ENCODE measurements at regions not wholly inside any gene's neighbourhood (a gene's known extent, or its start where the extent isn't known, plus 50 kb on each side); places are given as distances from the start of the nearest gene placed in this dataset.

DNA sequence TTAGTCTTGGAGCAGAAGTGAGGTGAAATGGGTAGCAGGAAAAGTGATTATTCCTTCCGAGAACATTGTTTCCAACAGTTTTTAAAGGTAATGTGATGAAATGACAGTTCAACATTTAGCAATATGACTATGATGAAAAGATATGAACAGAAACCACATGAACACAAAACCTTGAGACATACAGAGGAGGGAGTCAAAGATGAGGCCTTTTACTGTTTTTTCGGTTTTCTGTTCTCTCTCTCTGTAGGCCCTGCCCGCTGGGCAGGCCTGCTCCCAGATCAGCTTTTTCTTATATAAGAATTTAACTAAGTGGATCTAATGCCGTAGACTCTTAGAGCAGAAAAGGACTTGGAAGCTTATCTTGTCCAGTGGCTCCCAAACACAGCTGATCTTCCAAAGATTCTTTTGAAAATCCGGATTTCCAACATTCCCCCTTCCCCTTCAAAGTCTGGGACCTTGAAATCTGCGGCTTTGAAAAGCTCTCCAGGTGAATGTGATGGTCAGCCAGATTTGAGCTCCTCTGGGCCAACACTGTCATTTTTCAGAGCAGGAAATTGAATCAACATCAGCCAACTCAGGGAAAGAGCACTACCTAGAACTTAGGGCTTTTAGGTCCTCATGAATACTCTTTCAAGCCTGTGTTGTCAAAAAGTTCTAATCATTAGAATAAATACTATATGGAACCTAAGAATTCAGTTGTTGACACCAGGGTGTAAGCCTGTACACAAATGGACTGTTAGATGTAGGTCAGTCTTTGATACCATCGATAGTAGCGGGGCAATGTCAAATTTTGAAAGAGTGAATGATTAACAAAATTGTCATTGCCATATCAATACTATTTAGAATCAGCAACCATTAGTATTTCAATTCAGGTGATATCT lies 372.7 kb downstream of the SHQ1 start:
- no peak for TF ChIP-seq BHLHE40 (IDR thresholded peaks at IDR 0.05; ENCODE audit: low read depth, low read length)
- TF ChIP-seq, protein P1, sequence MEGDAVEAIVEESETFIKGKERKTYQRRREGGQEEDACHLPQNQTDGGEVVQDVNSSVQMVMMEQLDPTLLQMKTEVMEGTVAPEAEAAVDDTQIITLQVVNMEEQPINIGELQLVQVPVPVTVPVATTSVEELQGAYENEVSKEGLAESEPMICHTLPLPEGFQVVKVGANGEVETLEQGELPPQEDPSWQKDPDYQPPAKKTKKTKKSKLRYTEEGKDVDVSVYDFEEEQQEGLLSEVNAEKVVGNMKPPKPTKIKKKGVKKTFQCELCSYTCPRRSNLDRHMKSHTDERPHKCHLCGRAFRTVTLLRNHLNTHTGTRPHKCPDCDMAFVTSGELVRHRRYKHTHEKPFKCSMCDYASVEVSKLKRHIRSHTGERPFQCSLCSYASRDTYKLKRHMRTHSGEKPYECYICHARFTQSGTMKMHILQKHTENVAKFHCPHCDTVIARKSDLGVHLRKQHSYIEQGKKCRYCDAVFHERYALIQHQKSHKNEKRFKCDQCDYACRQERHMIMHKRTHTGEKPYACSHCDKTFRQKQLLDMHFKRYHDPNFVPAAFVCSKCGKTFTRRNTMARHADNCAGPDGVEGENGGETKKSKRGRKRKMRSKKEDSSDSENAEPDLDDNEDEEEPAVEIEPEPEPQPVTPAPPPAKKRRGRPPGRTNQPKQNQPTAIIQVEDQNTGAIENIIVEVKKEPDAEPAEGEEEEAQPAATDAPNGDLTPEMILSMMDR (conservative IDR thresholded peaks at IDR 0.05; ENCODE audit: low read depth, low read length), result no peak
- no peak for TF ChIP-seq POLR2A (IDR thresholded peaks at IDR 0.05; ENCODE audit: low read depth, low read length)
- no peak for TF ChIP-seq MAZ (IDR thresholded peaks at IDR 0.05; ENCODE audit: borderline replicate concordance, low read depth, low read length)
- no peak for TF ChIP-seq CEBPB (IDR thresholded peaks at IDR 0.05; ENCODE audit: low read depth, low read length)
- TF ChIP-seq, protein P2, sequence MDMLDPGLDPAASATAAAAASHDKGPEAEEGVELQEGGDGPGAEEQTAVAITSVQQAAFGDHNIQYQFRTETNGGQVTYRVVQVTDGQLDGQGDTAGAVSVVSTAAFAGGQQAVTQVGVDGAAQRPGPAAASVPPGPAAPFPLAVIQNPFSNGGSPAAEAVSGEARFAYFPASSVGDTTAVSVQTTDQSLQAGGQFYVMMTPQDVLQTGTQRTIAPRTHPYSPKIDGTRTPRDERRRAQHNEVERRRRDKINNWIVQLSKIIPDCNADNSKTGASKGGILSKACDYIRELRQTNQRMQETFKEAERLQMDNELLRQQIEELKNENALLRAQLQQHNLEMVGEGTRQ (IDR thresholded peaks at IDR 0.05; ENCODE audit: low read depth, low read length), result no peak
- no peak for TF ChIP-seq MXI1 (IDR thresholded peaks at IDR 0.05; ENCODE audit: borderline replicate concordance, low read depth, low read length)
- no peak for TF ChIP-seq RFX5 (IDR thresholded peaks at IDR 0.05; ENCODE audit: low read depth, low read length)
- no peak for TF ChIP-seq RCOR1 (IDR thresholded peaks at IDR 0.05; ENCODE audit: insufficient replicate concordance, low read length)
- TF ChIP-seq SMC3 (IDR thresholded peaks at IDR 0.05; ENCODE audit: low read depth, low read length), result no peak

Data from IMR-90 (cell line).